ENCODE measurements at regions not wholly inside any gene's neighbourhood (a gene's known extent, or its start where the extent isn't known, plus 50 kb on each side); places are given as distances from the start of the nearest gene placed in this dataset.

DNA sequence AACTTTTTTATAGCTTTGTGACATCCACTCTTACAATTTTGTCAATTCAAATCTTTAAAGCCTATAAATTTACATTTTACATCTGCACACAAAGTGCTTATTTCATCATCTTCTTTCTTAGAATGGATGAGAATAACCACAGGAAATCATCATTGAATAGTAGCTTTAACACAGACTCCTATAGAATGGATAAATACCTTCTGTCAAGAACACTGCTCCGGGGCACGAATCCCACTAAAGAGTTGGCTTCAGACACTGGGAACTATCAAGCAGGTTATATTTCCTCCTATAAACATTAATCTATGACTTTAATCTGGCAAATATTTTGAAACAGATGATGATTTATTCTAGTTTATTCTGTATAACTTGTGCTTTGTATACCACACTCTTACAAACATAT is 269.7 kb upstream of the TPK1 start:
- H2BK20ac ChIP-seq (ENCODE audit: low read depth, low read length) = no peak overlapping the region
- no peak overlapping the region for H2AK9ac ChIP-seq (replicated peaks; ENCODE audit: low read depth, low read length, poor library complexity)
- no peak overlapping the region for H3K18ac ChIP-seq (ENCODE audit: low read depth, low read length)
- no peak overlapping the region for H3K27ac ChIP-seq (ENCODE audit: insufficient read depth, low read length)
- no TSS peak for BruUV-seq (replicated peaks)
- ATAC-seq (ENCODE audit: low read depth) (no peak), DNase-seq (no peak)
- no peak overlapping the region for H2AFZ ChIP-seq (replicated peaks; ENCODE audit: low read length, poor library complexity)
- no peaks in the 10 kb centered on the region for H3K79me1 ChIP-seq (ENCODE audit: low read depth in 1 of 2, low read length in 2 of 2)
- H4K5ac ChIP-seq (ENCODE audit: low read depth, low read length) = no peak overlapping the region
- CTCF ChIA-PET = no interaction called here
- no peak overlapping the region for H3K4me3 ChIP-seq (ENCODE audit: insufficient read depth, low read depth, low read length)
- H2BK120ac ChIP-seq (ENCODE audit: low read depth, low read length) = no peak overlapping the region
- no peaks in the 10 kb centered on the region for H3K9me1 ChIP-seq (ENCODE audit: insufficient read depth, low read length)
- no peaks in the 10 kb centered on the region for H3K4me1 ChIP-seq (ENCODE audit: control insufficient read depth, insufficient read depth, low read length)
- no peak overlapping the region for H3K14ac ChIP-seq (replicated peaks; ENCODE audit: low read depth, low read length)
- intact Hi-C loops (cut with micrococcal nuclease) (no loop called here), in situ Hi-C loops (cut with MboI; ENCODE audit: low sequenced_read_pairs) (no loop called here), dilution Hi-C loops (cut with HindIII; ENCODE audit: low sequenced_read_pairs, unreplicated experiment) (no loop called here)
- peaks cover 2% of the 10 kb centered on the region for H3K9me3 ChIP-seq (ENCODE audit: control insufficient read depth, insufficient read depth, low read length)
- no peak overlapping the region for H3K4me2 ChIP-seq (ENCODE audit: low read depth, low read length)
- TF ChIP-seq RCOR1 (IDR thresholded peaks at IDR 0.05; ENCODE audit: insufficient replicate concordance, low read length) (no peak), SMC3 (IDR thresholded peaks at IDR 0.05; ENCODE audit: low read depth, low read length) (no peak), RAD21 (IDR thresholded peaks at IDR 0.05; ENCODE audit: low read length) (no peak), NFE2L2 (IDR thresholded peaks at IDR 0.05; ENCODE audit: low read depth, low read length) (no peak), MAZ (IDR thresholded peaks at IDR 0.05; ENCODE audit: borderline replicate concordance, low read depth, low read length) (no peak), RFX5 (IDR thresholded peaks at IDR 0.05; ENCODE audit: low read depth, low read length) (no peak), FOS (IDR thresholded peaks at IDR 0.05; ENCODE audit: low read depth, low read length) (no peak), MXI1 (IDR thresholded peaks at IDR 0.05; ENCODE audit: borderline replicate concordance, low read depth, low read length) (no peak), BHLHE40 (IDR thresholded peaks at IDR 0.05; ENCODE audit: low read depth, low read length) (no peak), CHD1 (IDR thresholded peaks at IDR 0.05; ENCODE audit: low read depth, low read length) (no peak), CEBPB (IDR thresholded peaks at IDR 0.05; ENCODE audit: low read depth, low read length) (no peak), MAFK (IDR thresholded peaks at IDR 0.05; ENCODE audit: low read depth, low read length) (no peak)
- TF ChIP-seq, protein P1, sequence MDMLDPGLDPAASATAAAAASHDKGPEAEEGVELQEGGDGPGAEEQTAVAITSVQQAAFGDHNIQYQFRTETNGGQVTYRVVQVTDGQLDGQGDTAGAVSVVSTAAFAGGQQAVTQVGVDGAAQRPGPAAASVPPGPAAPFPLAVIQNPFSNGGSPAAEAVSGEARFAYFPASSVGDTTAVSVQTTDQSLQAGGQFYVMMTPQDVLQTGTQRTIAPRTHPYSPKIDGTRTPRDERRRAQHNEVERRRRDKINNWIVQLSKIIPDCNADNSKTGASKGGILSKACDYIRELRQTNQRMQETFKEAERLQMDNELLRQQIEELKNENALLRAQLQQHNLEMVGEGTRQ (IDR thresholded peaks at IDR 0.05; ENCODE audit: low read depth, low read length) = no peak
- TF ChIP-seq, protein P2, sequence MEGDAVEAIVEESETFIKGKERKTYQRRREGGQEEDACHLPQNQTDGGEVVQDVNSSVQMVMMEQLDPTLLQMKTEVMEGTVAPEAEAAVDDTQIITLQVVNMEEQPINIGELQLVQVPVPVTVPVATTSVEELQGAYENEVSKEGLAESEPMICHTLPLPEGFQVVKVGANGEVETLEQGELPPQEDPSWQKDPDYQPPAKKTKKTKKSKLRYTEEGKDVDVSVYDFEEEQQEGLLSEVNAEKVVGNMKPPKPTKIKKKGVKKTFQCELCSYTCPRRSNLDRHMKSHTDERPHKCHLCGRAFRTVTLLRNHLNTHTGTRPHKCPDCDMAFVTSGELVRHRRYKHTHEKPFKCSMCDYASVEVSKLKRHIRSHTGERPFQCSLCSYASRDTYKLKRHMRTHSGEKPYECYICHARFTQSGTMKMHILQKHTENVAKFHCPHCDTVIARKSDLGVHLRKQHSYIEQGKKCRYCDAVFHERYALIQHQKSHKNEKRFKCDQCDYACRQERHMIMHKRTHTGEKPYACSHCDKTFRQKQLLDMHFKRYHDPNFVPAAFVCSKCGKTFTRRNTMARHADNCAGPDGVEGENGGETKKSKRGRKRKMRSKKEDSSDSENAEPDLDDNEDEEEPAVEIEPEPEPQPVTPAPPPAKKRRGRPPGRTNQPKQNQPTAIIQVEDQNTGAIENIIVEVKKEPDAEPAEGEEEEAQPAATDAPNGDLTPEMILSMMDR (conservative IDR thresholded peaks at IDR 0.05; ENCODE audit: low read depth, low read length) = no peak
- TF ChIP-seq, protein P3, sequence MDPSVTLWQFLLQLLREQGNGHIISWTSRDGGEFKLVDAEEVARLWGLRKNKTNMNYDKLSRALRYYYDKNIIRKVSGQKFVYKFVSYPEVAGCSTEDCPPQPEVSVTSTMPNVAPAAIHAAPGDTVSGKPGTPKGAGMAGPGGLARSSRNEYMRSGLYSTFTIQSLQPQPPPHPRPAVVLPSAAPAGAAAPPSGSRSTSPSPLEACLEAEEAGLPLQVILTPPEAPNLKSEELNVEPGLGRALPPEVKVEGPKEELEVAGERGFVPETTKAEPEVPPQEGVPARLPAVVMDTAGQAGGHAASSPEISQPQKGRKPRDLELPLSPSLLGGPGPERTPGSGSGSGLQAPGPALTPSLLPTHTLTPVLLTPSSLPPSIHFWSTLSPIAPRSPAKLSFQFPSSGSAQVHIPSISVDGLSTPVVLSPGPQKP (IDR thresholded peaks at IDR 0.05; ENCODE audit: borderline replicate concordance, low read depth, low read length) = no peak
- no peak overlapping the region for H3K9ac ChIP-seq (ENCODE audit: low read depth, low read length)
- no peaks in the 10 kb centered on the region for H3K36me3 ChIP-seq (ENCODE audit: control insufficient read depth, insufficient read depth, low read length)
- H2BK15ac ChIP-seq (ENCODE audit: low read depth, low read length) = no peak overlapping the region
- H2AK5ac ChIP-seq (ENCODE audit: low read depth, low read length) = no peak overlapping the region
- POLR2A ChIA-PET (ENCODE audit: unreplicated experiment) = no interaction called here
- no peak overlapping the region for H3K4ac ChIP-seq (ENCODE audit: low read depth, low read length)
- H4K91ac ChIP-seq (ENCODE audit: insufficient read depth, low read depth, low read length) = no peak overlapping the region
- H4K20me1 ChIP-seq (ENCODE audit: insufficient read depth, low read length) = no peaks in the 10 kb centered on the region
- no CpG with 5 or more reads among the region's 2 CpGs for WGBS, 2 experiments (ENCODE audit: extremely low coverage in 2 of 2, insufficient read length in 1 of 2)
- H3K23ac ChIP-seq (ENCODE audit: low read depth, low read length) = no peak overlapping the region
- H4K8ac ChIP-seq (ENCODE audit: low read depth in 2 of 2, low read length in 2 of 2) = no peak overlapping the region
- no peaks in the 10 kb centered on the region for H3K27me3 ChIP-seq (ENCODE audit: control insufficient read depth, insufficient read depth, low read length)
- no peak overlapping the region for H3K56ac ChIP-seq (ENCODE audit: extremely low read depth, insufficient read depth, low read length)
- H2BK5ac ChIP-seq (ENCODE audit: low read depth, low read length, poor library complexity, severe bottlenecking) = no peak overlapping the region

All from IMR-90 (cell line).